HEK293 (cell line): ENCODE measurements at regions not wholly inside any gene's neighbourhood (a gene's known extent, or its start where the extent isn't known, plus 50 kb on each side); places are given as distances from the start of the nearest gene placed in this dataset.
"Not testable (repeated sequence)": the region's sequence is repeated elsewhere in the genome, so short reads cannot be mapped to it uniquely, and the experiment has no call there.

Experiments
- CTCF ChIA-PET: fragments of 350-600 bp; formaldehyde crosslinking; extraction: SDS; loops from one replicate; lab custom pipeline; 2021; ENCODE audit warnings: antibody characterized with exemption; lab: Yijun Ruan, JAX
- POLR2A ChIA-PET: fragments of 300-600 bp; formaldehyde crosslinking; extraction: SDS; loops from one replicate; lab custom pipeline; 2020; ENCODE audit warnings: antibody characterized with exemption, inconsistent platforms; lab: Yijun Ruan, JAX
- H3K27ac ChIP-seq: fragments of 200-500 bp; sonication (Bioruptor generic); 2 replicates; pipeline ENCODE4 v1.5.1; 2014; ENCODE audit warnings: low read depth, low read length, control low read depth, inconsistent platforms; ENCODE audit errors: extremely low read depth
- H3K36me3 ChIP-seq, 2 experiments: fragments of 200-500 bp in 1 of 2; sonication (Bioruptor generic) in 1 of 2; 1 replicate in 1 of 2; 2 replicates in 1 of 2; pipeline ENCODE4 v1.5.1; 2014 to 2017; ENCODE audit warnings: inconsistent platforms in 2 of 2, low read length in 2 of 2; ENCODE audit not compliant: control insufficient read depth in 2 of 2, insufficient read depth in 1 of 2
- H3K4me1 ChIP-seq: fragments of 200-500 bp; sonication (Bioruptor generic); 2 replicates; pipeline ENCODE4 v1.5.1; 2014; ENCODE audit warnings: mild to moderate bottlenecking, low read length, inconsistent platforms; ENCODE audit not compliant: control insufficient read depth, insufficient read depth
- H3K4me3 ChIP-seq: 2 replicates; pipeline ENCODE4 v1.5.1; 2011; ENCODE audit warnings: low read depth, mild to moderate bottlenecking, control low read depth, low read length, moderate library complexity
- H3K9me3 ChIP-seq: fragments of 200-500 bp; sonication (Bioruptor generic); 2 replicates; pipeline ENCODE4 v1.5.1; 2014; ENCODE audit warnings: low read depth, low read length, inconsistent platforms; ENCODE audit not compliant: control insufficient read depth, insufficient read depth

- POLR2A ChIA-PET, H3K4me3 ChIP-seq, H3K27ac ChIP-seq, CTCF ChIA-PET, H3K9me3 ChIP-seq, H3K4me1 ChIP-seq, H3K36me3 ChIP-seq: not testable (repeated sequence)
These were observed 357.0 kb upstream of the SPATA31A3 start for GRCh38 chr9:67349424-67349759.

DNA sequence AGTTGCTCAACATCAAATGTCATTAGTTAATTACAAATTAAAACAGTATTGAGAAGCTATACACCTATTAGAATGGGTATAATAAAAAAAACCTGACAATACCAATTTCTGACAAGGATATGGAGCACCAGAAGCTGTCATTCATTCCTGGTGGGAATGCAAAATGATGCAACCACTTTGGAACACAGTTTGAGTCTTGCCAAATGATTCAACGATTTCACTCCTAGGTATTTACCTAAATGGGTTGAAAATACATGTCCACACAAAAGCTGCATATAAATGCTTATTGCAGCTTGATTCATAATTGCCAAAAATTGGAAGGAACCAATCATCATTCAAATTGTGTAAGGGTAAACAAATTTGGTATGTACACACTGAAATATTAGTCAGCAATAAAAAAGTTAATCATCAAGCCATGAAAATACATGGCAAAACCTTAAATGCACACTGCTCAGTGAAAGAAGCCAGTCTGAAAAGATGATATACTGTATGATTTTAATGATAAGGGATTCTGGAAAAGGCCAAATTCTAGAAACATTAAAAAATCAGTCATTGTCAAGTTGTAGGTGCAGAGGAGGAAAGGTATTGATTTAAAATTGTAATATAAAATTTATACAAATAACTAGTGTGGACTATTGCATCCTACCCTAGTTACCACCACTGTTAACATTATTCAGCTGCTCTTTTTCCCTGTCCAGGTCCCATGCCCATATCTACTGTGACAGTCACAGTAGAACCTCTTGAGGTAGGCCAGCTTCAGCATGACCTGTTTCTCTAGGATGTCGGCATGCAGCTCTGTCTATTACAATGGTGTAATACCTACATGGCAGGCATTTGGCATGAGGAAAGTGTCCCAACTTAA, 356.4 kb upstream of the SPATA31A3 start:
- CTCF ChIA-PET, H3K4me3 ChIP-seq, H3K36me3 ChIP-seq, H3K9me3 ChIP-seq, H3K4me1 ChIP-seq, POLR2A ChIA-PET, H3K27ac ChIP-seq: not testable (repeated sequence)

DNA sequence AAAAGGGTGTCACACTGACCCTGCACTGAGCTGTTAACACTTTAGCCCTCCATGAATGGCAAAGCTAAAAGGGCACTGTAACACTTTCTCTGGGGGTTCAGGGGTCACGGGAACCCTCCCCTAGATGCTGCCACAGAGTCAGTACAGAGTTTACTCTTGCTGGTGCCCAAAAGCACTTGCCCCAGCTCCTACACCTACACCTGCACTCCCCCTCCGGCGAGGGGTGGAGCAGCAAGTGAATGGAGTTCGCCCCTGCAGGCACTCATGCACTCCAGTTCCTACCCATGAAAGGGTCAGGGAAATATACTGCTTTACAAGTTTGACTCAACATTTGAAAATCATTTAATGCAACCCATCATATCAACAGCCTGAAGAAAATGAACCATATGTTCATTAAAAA, 355.7 kb upstream of the SPATA31A3 start:
- H3K4me1 ChIP-seq, H3K27ac ChIP-seq, H3K36me3 ChIP-seq, H3K9me3 ChIP-seq, H3K4me3 ChIP-seq, CTCF ChIA-PET, POLR2A ChIA-PET: not testable (repeated sequence)

- H3K36me3 ChIP-seq, CTCF ChIA-PET, H3K4me3 ChIP-seq, H3K27ac ChIP-seq, H3K4me1 ChIP-seq, POLR2A ChIA-PET, H3K9me3 ChIP-seq: not testable (repeated sequence)
These were observed 346.9 kb upstream of the SPATA31A3 start for GRCh38 chr9:67339216-67339615.

DNA sequence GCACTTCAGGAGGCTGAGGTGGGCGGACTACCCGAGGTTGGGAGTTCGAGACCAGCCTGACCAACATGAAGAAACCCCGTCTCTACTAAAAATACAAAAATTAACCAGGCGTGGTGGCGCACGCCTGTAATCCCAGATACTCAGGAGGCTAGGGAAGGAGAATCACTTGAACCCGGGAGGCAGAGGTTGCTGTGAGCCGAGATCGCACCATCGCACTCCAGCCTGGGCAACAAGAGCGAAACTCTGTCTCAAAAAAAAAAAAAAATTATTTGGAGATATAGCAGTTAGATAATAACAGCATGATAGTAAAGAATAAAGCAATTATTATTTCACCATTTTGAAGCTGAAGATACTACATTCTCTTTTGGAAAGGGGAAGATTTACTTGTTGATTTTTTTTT, 345.9 kb upstream of the SPATA31A3 start:
- H3K9me3 ChIP-seq, H3K27ac ChIP-seq, POLR2A ChIA-PET, H3K4me1 ChIP-seq, H3K4me3 ChIP-seq, H3K36me3 ChIP-seq, CTCF ChIA-PET: not testable (repeated sequence)

- H3K27ac ChIP-seq, H3K4me3 ChIP-seq, H3K4me1 ChIP-seq, POLR2A ChIA-PET, H3K9me3 ChIP-seq, H3K36me3 ChIP-seq, CTCF ChIA-PET: not testable (repeated sequence)
These were observed 342.6 kb upstream of the SPATA31A3 start for GRCh38 chr9:67334727-67335572.

- H3K4me1 ChIP-seq, H3K36me3 ChIP-seq, H3K9me3 ChIP-seq, H3K27ac ChIP-seq, CTCF ChIA-PET, H3K4me3 ChIP-seq, POLR2A ChIA-PET: not testable (repeated sequence)
These were observed 339.3 kb upstream of the SPATA31A3 start for GRCh38 chr9:67331634-67332033.

GRCh38 chr9:67313409-67313808, 321.1 kb upstream of the SPATA31A3 start:
- H3K27ac ChIP-seq, H3K4me3 ChIP-seq, H3K4me1 ChIP-seq, POLR2A ChIA-PET, CTCF ChIA-PET, H3K36me3 ChIP-seq, H3K9me3 ChIP-seq: not testable (repeated sequence)

GRCh38 chr9:67312504-67312903, 320.2 kb upstream of the SPATA31A3 start:
- POLR2A ChIA-PET, CTCF ChIA-PET, H3K4me3 ChIP-seq, H3K27ac ChIP-seq, H3K36me3 ChIP-seq, H3K9me3 ChIP-seq, H3K4me1 ChIP-seq: not testable (repeated sequence)

- H3K27ac ChIP-seq, CTCF ChIA-PET, H3K9me3 ChIP-seq, H3K4me3 ChIP-seq, H3K4me1 ChIP-seq, H3K36me3 ChIP-seq, POLR2A ChIA-PET: not testable (repeated sequence)
These were observed 314.8 kb upstream of the SPATA31A3 start for GRCh38 chr9:67307109-67307508.

- H3K36me3 ChIP-seq, H3K4me3 ChIP-seq, POLR2A ChIA-PET, H3K4me1 ChIP-seq, H3K27ac ChIP-seq, CTCF ChIA-PET, H3K9me3 ChIP-seq: not testable (repeated sequence)
These were observed 296.4 kb upstream of the SPATA31A3 start for GRCh38 chr9:67288797-67289196.
